ENCODE measurements at regions not wholly inside any gene's neighbourhood (a gene's known extent, or its start where the extent isn't known, plus 50 kb on each side); places are given as distances from the start of the nearest gene placed in this dataset.
"Not testable (repeated sequence)": the region's sequence is repeated elsewhere in the genome, so short reads cannot be mapped to it uniquely, and the experiment has no call there.

GRCh38 chr2:129806990-129807389, 172.5 kb upstream of the RAB6C start:
- H3K27me3 ChIP-seq (ENCODE audit: control insufficient read depth, extremely low read depth, insufficient read depth, low read length) = no peaks in the 10 kb centered on the region
- H3K4me1 ChIP-seq (ENCODE audit: control insufficient read depth, extremely low read depth, insufficient read depth, low read length) = no peaks in the 10 kb centered on the region
- no peak for TF ChIP-seq EZH2 (IDR thresholded peaks at IDR 0.05; ENCODE audit: low read length)
- TF ChIP-seq CTCF (optimal IDR thresholded peaks at IDR 0.05 in 1 of 3, IDR thresholded peaks at IDR 0.05 in 1 of 3, conservative IDR thresholded peaks at IDR 0.05 in 1 of 3; ENCODE audit: extremely low read depth in 1 of 3, insufficient read depth in 2 of 3, low read length in 3 of 3) = no peak
- H3K4me3 ChIP-seq (ENCODE audit: control insufficient read depth in 2 of 3, extremely low read depth in 1 of 3, insufficient read depth in 2 of 3, low read depth in 1 of 3, low read length in 3 of 3) = no peak overlapping the region
- no peak overlapping the region for H3K4me2 ChIP-seq (ENCODE audit: control insufficient read depth, extremely low read depth, insufficient read depth, low read depth, low read length)
- no peak overlapping the region for H3K27ac ChIP-seq (ENCODE audit: control insufficient read depth, insufficient read depth, low read length)
- no peaks in the 10 kb centered on the region for H3K79me2 ChIP-seq (ENCODE audit: control insufficient read depth, insufficient read depth, low read length)
- H2AFZ ChIP-seq (ENCODE audit: control insufficient read depth, low read length) = no peak overlapping the region
- H4K20me1 ChIP-seq (ENCODE audit: control insufficient read depth, extremely low read depth, insufficient read depth, low read length) = no peaks in the 10 kb centered on the region
- no peak for DNase-seq (ENCODE audit: low read depth, low spot score)
- FAIRE-seq = no peak
- H3K9ac ChIP-seq (ENCODE audit: control insufficient read depth, extremely low read depth, insufficient read depth, low read length) = no peak overlapping the region
- no peaks in the 10 kb centered on the region for H3K9me3 ChIP-seq (ENCODE audit: control insufficient read depth, low read depth, low read length)
- no peaks in the 10 kb centered on the region for H3K9me1 ChIP-seq (ENCODE audit: control insufficient read depth, extremely low read depth, insufficient read depth, low read length)
- dilution Hi-C loops (cut with MboI; ENCODE audit: extremely low pct_ligation_motif_present, low sequenced_read_pairs) = no loop called here
- no peaks in the 10 kb centered on the region for H3K36me3 ChIP-seq (ENCODE audit: control insufficient read depth in 2 of 2, extremely low read depth in 1 of 2, insufficient read depth in 2 of 2, low read length in 2 of 2)

GRCh38 chr2:129807642-129808338, 171.7 kb upstream of the RAB6C start:
- H3K27ac ChIP-seq (ENCODE audit: control insufficient read depth, insufficient read depth, low read length); H3K4me1 ChIP-seq (ENCODE audit: control insufficient read depth, extremely low read depth, insufficient read depth, low read length); H3K9ac ChIP-seq (ENCODE audit: control insufficient read depth, extremely low read depth, insufficient read depth, low read length); H2AFZ ChIP-seq (ENCODE audit: control insufficient read depth, low read length); FAIRE-seq; H3K4me3 ChIP-seq (ENCODE audit: control insufficient read depth in 2 of 3, extremely low read depth in 1 of 3, insufficient read depth in 2 of 3, low read depth in 1 of 3, low read length in 3 of 3); DNase-seq (ENCODE audit: low read depth, low spot score); H3K4me2 ChIP-seq (ENCODE audit: control insufficient read depth, extremely low read depth, insufficient read depth, low read depth, low read length); H3K36me3 ChIP-seq (ENCODE audit: control insufficient read depth in 2 of 2, extremely low read depth in 1 of 2, insufficient read depth in 2 of 2, low read length in 2 of 2); H3K9me3 ChIP-seq (ENCODE audit: control insufficient read depth, low read depth, low read length); H4K20me1 ChIP-seq (ENCODE audit: control insufficient read depth, extremely low read depth, insufficient read depth, low read length); H3K79me2 ChIP-seq (ENCODE audit: control insufficient read depth, insufficient read depth, low read length); H3K27me3 ChIP-seq (ENCODE audit: control insufficient read depth, extremely low read depth, insufficient read depth, low read length); dilution Hi-C loops (cut with MboI; ENCODE audit: extremely low pct_ligation_motif_present, low sequenced_read_pairs); H3K9me1 ChIP-seq (ENCODE audit: control insufficient read depth, extremely low read depth, insufficient read depth, low read length): not testable (repeated sequence)

DNA sequence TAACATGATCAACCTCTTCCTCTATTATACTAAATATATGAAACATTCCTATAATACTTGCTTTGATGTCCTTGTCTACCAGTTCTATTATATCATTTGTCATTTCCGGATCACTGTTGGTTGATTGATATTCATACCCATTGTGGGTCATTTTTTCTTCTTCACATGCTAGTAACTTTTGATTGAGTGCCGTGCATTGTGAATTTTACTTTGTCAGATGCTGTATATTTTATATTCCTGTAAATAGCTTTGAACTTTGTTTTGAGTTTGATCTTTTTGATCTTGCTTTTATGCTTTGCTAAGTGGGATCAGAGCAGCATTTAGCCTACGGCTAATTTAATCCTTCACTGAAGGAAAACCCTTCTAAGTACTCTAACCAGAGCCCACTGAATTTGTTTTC, 168.9 kb upstream of the RAB6C start:
- Histone ChIP-seq H2AFZ (ENCODE audit: control insufficient read depth, low read length) (no peak overlapping the region), H3K9ac (ENCODE audit: control insufficient read depth, extremely low read depth, insufficient read depth, low read length) (no peak overlapping the region), H3K4me1 (ENCODE audit: control insufficient read depth, extremely low read depth, insufficient read depth, low read length) (no peaks in the 10 kb centered on the region), H3K4me2 (ENCODE audit: control insufficient read depth, extremely low read depth, insufficient read depth, low read depth, low read length) (no peak overlapping the region), H3K79me2 (ENCODE audit: control insufficient read depth, insufficient read depth, low read length) (no peaks in the 10 kb centered on the region), H4K20me1 (ENCODE audit: control insufficient read depth, extremely low read depth, insufficient read depth, low read length) (no peaks in the 10 kb centered on the region), H3K27me3 (ENCODE audit: control insufficient read depth, extremely low read depth, insufficient read depth, low read length) (no peaks in the 10 kb centered on the region), H3K9me3 (ENCODE audit: control insufficient read depth, low read depth, low read length) (no peaks in the 10 kb centered on the region), H3K9me1 (ENCODE audit: control insufficient read depth, extremely low read depth, insufficient read depth, low read length) (no peaks in the 10 kb centered on the region), H3K4me3 (ENCODE audit: control insufficient read depth in 2 of 3, extremely low read depth in 1 of 3, insufficient read depth in 2 of 3, low read depth in 1 of 3, low read length in 3 of 3) (no peak overlapping the region), H3K27ac (ENCODE audit: control insufficient read depth, insufficient read depth, low read length) (no peak overlapping the region), H3K36me3 (ENCODE audit: control insufficient read depth in 2 of 2, extremely low read depth in 1 of 2, insufficient read depth in 2 of 2, low read length in 2 of 2) (no peaks in the 10 kb centered on the region)
- FAIRE-seq = no peak
- DNase-seq (ENCODE audit: low read depth, low spot score) = no peak
- dilution Hi-C loops (cut with MboI; ENCODE audit: extremely low pct_ligation_motif_present, low sequenced_read_pairs) = no loop called here
- TF ChIP-seq CTCF (optimal IDR thresholded peaks at IDR 0.05 in 1 of 3, IDR thresholded peaks at IDR 0.05 in 1 of 3, conservative IDR thresholded peaks at IDR 0.05 in 1 of 3; ENCODE audit: extremely low read depth in 1 of 3, insufficient read depth in 2 of 3, low read length in 3 of 3) (no peak), EZH2 (IDR thresholded peaks at IDR 0.05; ENCODE audit: low read length) (no peak)
